ENCODE measurements at regions not wholly inside any gene's neighbourhood (a gene's known extent, or its start where the extent isn't known, plus 50 kb on each side); places are given as distances from the start of the nearest gene placed in this dataset.

DNA sequence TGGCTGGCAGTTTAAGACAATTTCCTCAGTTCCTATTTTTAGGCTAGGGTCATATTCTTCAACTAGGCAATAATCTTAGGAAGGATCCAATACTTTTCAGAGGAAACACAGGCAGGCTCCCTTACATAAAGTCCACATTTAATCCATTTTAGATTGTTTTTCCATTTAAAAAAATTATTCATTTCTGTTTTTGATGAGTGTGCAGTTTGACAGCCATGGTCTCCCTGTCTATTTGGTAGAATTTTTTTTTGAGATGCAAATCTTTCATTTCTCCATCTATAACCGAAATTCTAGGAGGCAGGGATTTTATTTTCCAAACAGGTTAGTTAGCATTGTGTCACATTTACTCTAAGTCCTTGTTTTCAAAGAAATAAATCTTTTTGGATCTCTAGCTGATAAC lies 326.8 kb downstream of the PPP4R3C start:
- Histone ChIP-seq H3K27me3 (replicated peaks in 1 of 2; ENCODE audit: control insufficient read depth in 2 of 2, insufficient read depth in 2 of 2, low read length in 1 of 2) (no peaks in the 10 kb centered on the region), H3K27ac (ENCODE audit: control insufficient read depth, insufficient read depth) (no peak overlapping the region), H3K9ac (ENCODE audit: control insufficient read depth, insufficient read depth, low read length) (no peak overlapping the region), H2AFZ (ENCODE audit: control insufficient read depth, low read depth, low read length) (no peak overlapping the region), H3K4me2 (ENCODE audit: control insufficient read depth, insufficient read depth) (no peak overlapping the region), H3K4me1 (ENCODE audit: control insufficient read depth, insufficient read depth, low read length) (no peaks in the 10 kb centered on the region), H3K79me2 (ENCODE audit: control insufficient read depth, insufficient read depth, low read length) (no peaks in the 10 kb centered on the region), H4K20me1 (ENCODE audit: control insufficient read depth, insufficient read depth) (no peaks in the 10 kb centered on the region), H3K36me3 (ENCODE audit: control insufficient read depth in 2 of 2, insufficient read depth in 2 of 2, low read length in 1 of 2) (no peaks in the 10 kb centered on the region), H3K4me3 (no peak overlapping the region), H3K9me3 (replicated peaks; ENCODE audit: control insufficient read depth, insufficient read depth, low read length) (no peaks in the 10 kb centered on the region)
- intact Hi-C loops (cut with micrococcal nuclease; ENCODE audit: unreplicated experiment) = no loop called here
- FAIRE-seq (no peak), ATAC-seq (no peak), DNase-seq (ENCODE audit: low read depth, low spot score) (no peak)
- POLR2A ChIA-PET = no interaction called here
- SMC1A ChIA-PET (ENCODE audit: uncharacterized antibody, unreplicated experiment) = no interaction called here
- RAD21 ChIA-PET (ENCODE audit: unreplicated experiment) = no interaction called here
- CTCF ChIA-PET = no interaction called here
- no TSS peak for BruUV-seq (replicated peaks)
- in situ Hi-C loops (cut with MboI) = no loop called here
- WGBS (ENCODE audit: insufficient coverage, insufficient replicate concordance, low lambda C conversion rate, missing lambda C conversion rate) = 0% methylated on average over 1 of the region's 1 CpG
- TF ChIP-seq SIX5 (IDR thresholded peaks at IDR 0.05; ENCODE audit: low read depth, low read length, severe bottlenecking) (no peak), ZSCAN29 (IDR thresholded peaks at IDR 0.05) (no peak), GATAD2B (conservative IDR thresholded peaks at IDR 0.05; ENCODE audit: low read depth) (no peak), KDM1A (IDR thresholded peaks at IDR 0.05; ENCODE audit: borderline replicate concordance) (no peak)
- TF ChIP-seq, protein P1, sequence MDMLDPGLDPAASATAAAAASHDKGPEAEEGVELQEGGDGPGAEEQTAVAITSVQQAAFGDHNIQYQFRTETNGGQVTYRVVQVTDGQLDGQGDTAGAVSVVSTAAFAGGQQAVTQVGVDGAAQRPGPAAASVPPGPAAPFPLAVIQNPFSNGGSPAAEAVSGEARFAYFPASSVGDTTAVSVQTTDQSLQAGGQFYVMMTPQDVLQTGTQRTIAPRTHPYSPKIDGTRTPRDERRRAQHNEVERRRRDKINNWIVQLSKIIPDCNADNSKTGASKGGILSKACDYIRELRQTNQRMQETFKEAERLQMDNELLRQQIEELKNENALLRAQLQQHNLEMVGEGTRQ (IDR thresholded peaks at IDR 0.05; ENCODE audit: borderline replicate concordance, low read depth, low read length) = no peak

DNA sequence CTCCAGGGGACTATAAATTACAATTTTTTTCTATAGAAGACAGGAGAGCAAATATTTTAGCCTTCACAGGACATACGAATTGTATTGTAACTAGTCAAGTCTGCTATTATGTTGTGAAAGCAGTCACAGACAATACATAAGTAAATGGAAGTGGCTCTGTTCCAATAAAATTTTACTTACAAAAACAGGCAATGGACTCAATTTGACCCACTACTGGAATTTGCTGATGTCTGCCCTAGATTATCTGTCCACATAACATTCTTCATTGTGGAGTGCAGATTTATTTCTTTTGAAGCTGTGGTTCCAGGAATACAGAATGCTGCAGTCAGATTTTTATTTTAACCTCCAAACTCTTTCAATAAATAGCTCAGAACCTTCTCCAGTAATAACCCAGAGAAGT lies 330.3 kb downstream of the PPP4R3C start:
- no TSS peak for BruUV-seq (replicated peaks)
- no peak for TF ChIP-seq ASH2L (IDR thresholded peaks at IDR 0.05; ENCODE audit: borderline replicate concordance, low read depth)
- TF ChIP-seq TCF3 (IDR thresholded peaks at IDR 0.05; ENCODE audit: borderline replicate concordance, insufficient read depth, low read depth, low read length) = no peak
- TF ChIP-seq ZNF217 (IDR thresholded peaks at IDR 0.05) = no peak
- no peak for TF ChIP-seq IKZF1 (conservative IDR thresholded peaks at IDR 0.05)
- no peak for TF ChIP-seq FOXM1 (IDR thresholded peaks at IDR 0.05; ENCODE audit: low read depth, low read length)
- TF ChIP-seq KAT2A (conservative IDR thresholded peaks at IDR 0.05; ENCODE audit: control insufficient read depth, low read depth, low read length) = no peak
- TF ChIP-seq ZZZ3 (IDR thresholded peaks at IDR 0.05; ENCODE audit: control insufficient read depth, insufficient read length, low read depth) = no peak
- TF ChIP-seq MEF2B (IDR thresholded peaks at IDR 0.05; ENCODE audit: partially characterized antibody, poor library complexity, severe bottlenecking) = no peak
- no peak for TF ChIP-seq SUZ12 (IDR thresholded peaks at IDR 0.05; ENCODE audit: unreplicated experiment)
- ATAC-seq = no peak

More for the DNA sequence above, 330.3 kb downstream of the PPP4R3C start:
- SMC1A ChIA-PET (ENCODE audit: uncharacterized antibody, unreplicated experiment) = no interaction called here
- H3K9me3 ChIP-seq (replicated peaks; ENCODE audit: control insufficient read depth, insufficient read depth, low read length) = no peaks in the 10 kb centered on the region
- no peak overlapping the region for H3K4me3 ChIP-seq
- H3K79me2 ChIP-seq (ENCODE audit: control insufficient read depth, insufficient read depth, low read length) = no peaks in the 10 kb centered on the region
- 10% methylated on average over 1 of the region's 1 CpG for whole genome bisulfite sequencing (ENCODE audit: insufficient coverage, insufficient replicate concordance, low lambda C conversion rate, missing lambda C conversion rate)
- CTCF ChIA-PET = no interaction called here
- DNase-seq (ENCODE audit: low read depth, low spot score) (no peak), FAIRE-seq (no peak)
- no peaks in the 10 kb centered on the region for H3K36me3 ChIP-seq (ENCODE audit: control insufficient read depth in 2 of 2, insufficient read depth in 2 of 2, low read length in 1 of 2)
- RAD21 ChIA-PET (ENCODE audit: unreplicated experiment) = no interaction called here
- no peak overlapping the region for H2AFZ ChIP-seq (ENCODE audit: control insufficient read depth, low read depth, low read length)
- POLR2A ChIA-PET = no interaction called here
- H3K4me2 ChIP-seq (ENCODE audit: control insufficient read depth, insufficient read depth) = no peak overlapping the region
- no peak overlapping the region for H3K27ac ChIP-seq (ENCODE audit: control insufficient read depth, insufficient read depth)
- no peaks in the 10 kb centered on the region for H3K4me1 ChIP-seq (ENCODE audit: control insufficient read depth, insufficient read depth, low read length)
- intact Hi-C loops (cut with micrococcal nuclease; ENCODE audit: unreplicated experiment) (no loop called here), in situ Hi-C loops (cut with MboI) (no loop called here)
- H3K27me3 ChIP-seq (replicated peaks in 1 of 2; ENCODE audit: control insufficient read depth in 2 of 2, insufficient read depth in 2 of 2, low read length in 1 of 2) = no peaks in the 10 kb centered on the region
- H3K9ac ChIP-seq (ENCODE audit: control insufficient read depth, insufficient read depth, low read length) = no peak overlapping the region
- no peaks in the 10 kb centered on the region for H4K20me1 ChIP-seq (ENCODE audit: control insufficient read depth, insufficient read depth)

Measured in GM12878 (cell line).